ENCODE measurements at regions not wholly inside any gene's neighbourhood (a gene's known extent, or its start where the extent isn't known, plus 50 kb on each side); places are given as distances from the start of the nearest gene placed in this dataset.

DNA sequence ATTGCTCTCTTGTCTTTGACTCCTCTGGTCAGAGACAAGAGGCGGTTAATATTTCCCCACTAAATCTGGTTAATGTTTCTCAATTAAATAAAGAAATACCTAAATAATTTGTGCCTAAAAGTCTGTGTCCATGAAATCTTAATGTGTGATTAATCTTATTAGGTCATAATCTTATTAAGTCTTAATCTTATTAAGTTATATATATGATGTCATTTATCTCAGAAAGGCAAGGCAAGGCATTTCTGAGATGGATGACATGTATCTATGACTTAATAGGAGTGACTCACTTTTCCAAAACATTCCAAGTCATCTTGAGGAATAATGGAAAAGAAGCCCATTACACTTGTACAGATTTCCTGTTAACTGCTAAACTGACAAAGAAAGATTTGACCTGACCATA lies 74.7 kb downstream of the TRAM1L1 start:
- Histone ChIP-seq H3K14ac (ENCODE audit: insufficient read depth, low read length) (no peak overlapping the region), H3K27me3 (ENCODE audit: insufficient read depth, low read length) (no peaks in the 10 kb centered on the region), H3K9me3 (ENCODE audit: control insufficient read depth, low read depth, low read length) (no peaks in the 10 kb centered on the region), H2BK12ac (ENCODE audit: insufficient read length, low read depth, low read length) (no peak overlapping the region), H2BK15ac (ENCODE audit: low read depth, low read length) (no peak overlapping the region), H3K18ac (ENCODE audit: insufficient read length, low read depth, low read length) (no peak overlapping the region), H3K4me2 (ENCODE audit: insufficient read depth, insufficient read length, low read length) (no peak overlapping the region), H3K9ac (ENCODE audit: extremely low read depth, insufficient read length, low read length) (no peak overlapping the region), H2BK5ac (ENCODE audit: insufficient read length, low read length) (no peak overlapping the region), H3K79me2 (ENCODE audit: insufficient read depth, low read length) (no peaks in the 10 kb centered on the region), H4K5ac (ENCODE audit: insufficient read length, low read depth, low read length) (no peak overlapping the region), H3K56ac (ENCODE audit: insufficient read length, low read depth, low read length) (no peak overlapping the region), H2AK5ac (ENCODE audit: insufficient read length, low read length) (no peak overlapping the region), H3K4me1 (ENCODE audit: insufficient read depth, low read length) (0 out of 2 replicates have a peak, but pooled peaks cover 2% of the 10 kb centered on the region), H4K8ac (replicated peaks; ENCODE audit: insufficient read length, low read depth, low read length) (no peak overlapping the region), H3T11ph (ENCODE audit: low read length) (no peak overlapping the region), H3K79me1 (ENCODE audit: insufficient read depth, low read depth, low read length, poor library complexity, severe bottlenecking) (no peaks in the 10 kb centered on the region), H4K20me1 (ENCODE audit: control insufficient read depth, insufficient read depth, insufficient read length) (no peaks in the 10 kb centered on the region), H2BK20ac (ENCODE audit: low read depth, low read length, poor library complexity, severe bottlenecking) (no peak overlapping the region), H3K23ac (ENCODE audit: insufficient read length, low read depth, low read length) (no peak overlapping the region), H2BK120ac (ENCODE audit: low read depth, low read length, poor library complexity, severe bottlenecking) (no peak overlapping the region), H3K27ac (ENCODE audit: insufficient read length, low read depth, low read length) (no peak overlapping the region), H2AFZ (ENCODE audit: low read length) (no peak overlapping the region), H4K91ac (ENCODE audit: insufficient read length, low read depth, low read length) (no peak overlapping the region), H3K4ac (ENCODE audit: low read depth, low read length) (no peak overlapping the region), H3K23me2 (ENCODE audit: insufficient read length, low read depth, low read length, poor library complexity, severe bottlenecking) (no peaks in the 10 kb centered on the region)
- no peak for TF ChIP-seq CTCF (conservative IDR thresholded peaks at IDR 0.05)
- no peaks in the 10 kb centered on the region for H3K4me1 Mint-ChIP-seq
- H3K9me3 Mint-ChIP-seq = no peaks in the 10 kb centered on the region
- DNase-seq = no peak
- WGBS (ENCODE audit: extremely low coverage, insufficient read length, low lambda C conversion rate) = no CpG with 5 or more reads among the region's 1 CpG
- H3K27ac Mint-ChIP-seq = no peak overlapping the region
- no peaks in the 10 kb centered on the region for H3K27me3 Mint-ChIP-seq (ENCODE audit: low read depth)
- H3K36me3 Mint-ChIP-seq (ENCODE audit: insufficient read depth in 1 of 3, low read depth in 3 of 3) = no peaks in the 10 kb centered on the region
- no peak overlapping the region for H3K4me3 Mint-ChIP-seq
